Esophagus squamous epithelium (tissue), 5 donors: ENCODE measurements at regions not wholly inside any gene's neighbourhood (a gene's known extent, or its start where the extent isn't known, plus 50 kb on each side); places are given as distances from the start of the nearest gene placed in this dataset.

Experiments
- DNase-seq: peaks from one replicate; lab custom pipeline; 2025; lab: John Stamatoyannopoulos, UW
- H3K27ac ChIP-seq, 4 donors: fragments of 200-600 bp; sonication (generic); one replicate each; pipeline ENCODE4 v1.5.1; 2016 to 2019; ENCODE audit warnings: mild to moderate bottlenecking in 1 of 4
- H3K27me3 ChIP-seq, 4 donors: fragments of 200-600 bp; sonication (generic); 1 replicate in 3 of 4; 2 replicates in 1 of 4; pipeline versions ENCODE4 v1.5.1 to v1.6.0; 2017 to 2021; ENCODE audit warnings: antibody characterized with exemption in 1 of 4
- H3K36me3 ChIP-seq, 3 donors: fragments of 200-600 bp; sonication (generic); one replicate each; pipeline ENCODE4 v1.5.1; 2016 to 2019
- H3K4me1 ChIP-seq, 3 donors: fragments of 200-600 bp; sonication (generic); one replicate each; pipeline ENCODE4 v1.5.1; 2017 to 2019
- H3K4me3 ChIP-seq, 4 donors: fragments of 200-600 bp; sonication (generic); 1 replicate in 3 of 4; 2 replicates in 1 of 4; pipeline ENCODE4 v1.5.1; 2016 to 2019; ENCODE audit warnings: mild to moderate bottlenecking in 2 of 4, moderate library complexity in 1 of 4
- H3K9me3 ChIP-seq, 3 donors: fragments of 200-600 bp; sonication (generic); one replicate each; pipeline ENCODE4 v1.5.1; 2016 to 2019
- CTCF ChIP-seq, 6 experiments: fragments of 450-650 bp in 4 of 6; fragments of 200-600 bp in 2 of 6; sonication (generic) in 2 of 6; IDR thresholded peaks; one replicate each; pipeline ENCODE4 v1.5.1; 2016 to 2019; ENCODE audit warnings: antibody characterized with exemption in 6 of 6, mild to moderate bottlenecking in 4 of 6, moderate library complexity in 4 of 6
- POLR2A ChIP-seq, 4 donors: fragments of 450-650 bp; IDR thresholded peaks; one replicate each; pipeline ENCODE4 v1.6.1; 2017; ENCODE audit warnings: antibody characterized with exemption in 4 of 4, mild to moderate bottlenecking in 4 of 4, moderate library complexity in 3 of 4
- WGBS, 2 donors: methylation state at CpG; one replicate each; pipeline ENCODE4 v1.1.5; 2018; 5-methylcytosine and 5-hydroxymethylcytosine counted together
- intact Hi-C: fragments of 100-400 bp; cut with DNase I; formaldehyde crosslinking; loops from one replicate; pipeline ENCODE4 v1.15.0; 2022
- donor health status: DM: yes; HTN: yes; CAD: no.

- Histone ChIP-seq H3K4me1 (no peaks in the 10 kb centered on the region), H3K36me3 (no peaks in the 10 kb centered on the region), H3K27me3 (no peaks in the 10 kb centered on the region), H3K27ac (no peak overlapping the region), H3K9me3 (no peaks in the 10 kb centered on the region), H3K4me3 (no peak overlapping the region)
- TF ChIP-seq CTCF (IDR thresholded peaks at IDR 0.05), result no peak
- no peak for TF ChIP-seq POLR2A (IDR thresholded peaks at IDR 0.05)
- intact Hi-C loops, result no loop called here
- WGBS, 2 donors, result 78 to 85% methylated on average over 2 of the region's 2 CpGs
- no peak for DNase-seq
Observed at GRCh38 chr5:8291641-8292040, 422.7 kb downstream of the MTRR start.

- intact Hi-C loops, result no loop called here
- DNase-seq, result no peak
- TF ChIP-seq CTCF (IDR thresholded peaks at IDR 0.05) (no peak), POLR2A (IDR thresholded peaks at IDR 0.05) (no peak)
- Histone ChIP-seq H3K9me3 (no peaks in the 10 kb centered on the region), H3K27me3 (no peaks in the 10 kb centered on the region), H3K4me3 (no peak overlapping the region), H3K36me3 (no peaks in the 10 kb centered on the region), H3K4me1 (no peaks in the 10 kb centered on the region), H3K27ac (no peak overlapping the region)
- 30 to 41% methylated on average over 1 of the region's 1 CpG for WGBS, 2 donors
Observed at GRCh38 chr5:8295141-8295540, 426.2 kb downstream of the MTRR start.

- intact Hi-C loops, result no loop called here
- WGBS, 2 donors, result 40 to 41% methylated on average over 1 of the region's 1 CpG
- Histone ChIP-seq H3K27ac (no peak overlapping the region), H3K4me3 (no peak overlapping the region), H3K36me3 (no peaks in the 10 kb centered on the region), H3K4me1 (no peaks in the 10 kb centered on the region), H3K9me3 (no peaks in the 10 kb centered on the region), H3K27me3 (no peaks in the 10 kb centered on the region)
- no peak for DNase-seq
- TF ChIP-seq POLR2A (IDR thresholded peaks at IDR 0.05) (no peak), CTCF (IDR thresholded peaks at IDR 0.05) (no peak)
Observed at GRCh38 chr5:8299716-8300115, 430.8 kb downstream of the MTRR start.

GRCh38 chr5:8304341-8304740 lies 435.4 kb downstream of the MTRR start:
- WGBS, 2 donors, result 59 to 86% methylated on average over 2 of the region's 2 CpGs
- no peak for TF ChIP-seq CTCF (IDR thresholded peaks at IDR 0.05)
- no peak for TF ChIP-seq POLR2A (IDR thresholded peaks at IDR 0.05)
- no peak for DNase-seq
- no peaks in the 10 kb centered on the region for H3K9me3 ChIP-seq
- H3K36me3 ChIP-seq, result no peaks in the 10 kb centered on the region
- H3K4me3 ChIP-seq, result no peak overlapping the region
- H3K27ac ChIP-seq, result no peak overlapping the region
- no peaks in the 10 kb centered on the region for H3K4me1 ChIP-seq
- no peaks in the 10 kb centered on the region for H3K27me3 ChIP-seq
- intact Hi-C loops, result no loop called here

GRCh38 chr5:8306288-8306896 lies 437.4 kb downstream of the MTRR start:
- Histone ChIP-seq H3K9me3 (no peaks in the 10 kb centered on the region), H3K27ac (no peak overlapping the region), H3K4me1 (no peaks in the 10 kb centered on the region), H3K4me3 (no peak overlapping the region), H3K36me3 (no peaks in the 10 kb centered on the region), H3K27me3 (no peaks in the 10 kb centered on the region)
- WGBS, 2 donors, result 80% methylated on average over 2 of the region's 5 CpGs; no CpG with 5 or more reads in 1 of the 2 donors
- TF ChIP-seq POLR2A (IDR thresholded peaks at IDR 0.05) (no peak), CTCF (IDR thresholded peaks at IDR 0.05) (no peak)
- intact Hi-C loops, result no loop called here
- DNase-seq, result no peak
